Ovary (tissue), 7 donors: ENCODE measurements at regions not wholly inside any gene's neighbourhood (a gene's known extent, or its start where the extent isn't known, plus 50 kb on each side); places are given as distances from the start of the nearest gene placed in this dataset.
"Not testable (repeated sequence)": the region's sequence is repeated elsewhere in the genome, so short reads cannot be mapped to it uniquely, and the experiment has no call there.

Experiments
- DNase-seq, 5 donors: peaks; one replicate each; pipeline ENCODE4 v3.0.0-alpha.2; 2019 to 2020
- H3K27ac ChIP-seq, 2 donors: fragments of 200-600 bp; one replicate each; pipeline versions ENCODE4 v1.5.1 to v1.8.0; 2019 to 2022
- H3K27me3 ChIP-seq: fragments of 200-600 bp; one replicate; pipeline ENCODE4 v1.8.0; 2022
- H3K36me3 ChIP-seq: fragments of 200-600 bp; sonication (generic); one replicate; pipeline ENCODE4 v1.5.1; 2019
- H3K4me1 ChIP-seq: one replicate; pipeline ENCODE4 v1.8.1; 2013; ENCODE audit warnings: mild to moderate bottlenecking, moderate library complexity; ENCODE audit not compliant: insufficient read depth
- H3K4me3 ChIP-seq: fragments of 200-600 bp; sonication (generic); one replicate; pipeline ENCODE4 v1.5.1; 2017
- H3K9me3 ChIP-seq, 2 donors: fragments of 200-600 bp in 1 of 2; sonication (generic) in 1 of 2; one replicate each; pipeline versions ENCODE4 v1.5.1 to v1.8.1; 2013 to 2019; ENCODE audit warnings: mild to moderate bottlenecking in 1 of 2, moderate library complexity in 1 of 2
- CTCF ChIP-seq, 3 donors: fragments of 450-650 bp in 2 of 3; fragments of 200-600 bp in 1 of 3; IDR thresholded peaks; one replicate each; pipeline versions ENCODE4 v1.5.1 to v1.8.0; 2016 to 2022; ENCODE audit warnings: antibody characterized with exemption in 3 of 3, mild to moderate bottlenecking in 1 of 3
- EP300 ChIP-seq: sonication (generic); formaldehyde crosslinking; IDR thresholded peaks from one replicate; pipeline ENCODE4 v1.6.1; 2017; ENCODE audit warnings: antibody characterized with exemption
- POLR2A ChIP-seq: fragments of 450-650 bp; IDR thresholded peaks from one replicate; pipeline ENCODE4 v1.6.1; 2017; ENCODE audit warnings: antibody characterized with exemption, mild to moderate bottlenecking, moderate library complexity
- WGBS, 3 donors: extraction: QIAGEN DNeasy Blood & Tissue Kit in 1 of 3; methylation state at CpG; one replicate each; pipeline versions ENCODE4 v1.1.5 to v1.1.7; 2013 to 2017; 5-methylcytosine and 5-hydroxymethylcytosine counted together
- intact Hi-C, 4 donors: fragments of 100-400 bp; cut with DNase I; formaldehyde crosslinking; loops; one replicate each; pipeline versions ENCODE4 v1.11.0 to v1.15.1; 2022 to 2023
- donor health status: DM: no; HTN: no; CAD: no; lungs with moderate emphysema.
- donor health status: DM: no; HTN: no; CAD: no.
- donor health status: Bipolar disorder and iron deficiency.
- donor health status: DM: no; HTN: no; CAD: no.
- donor health status: DM: yes; HTN: yes; CAD: no.

GRCh38 chr15:38761681-38762080, 197.1 kb upstream of the RASGRP1 start:
- no peak for TF ChIP-seq EP300
- no peak for TF ChIP-seq CTCF (IDR thresholded peaks at IDR 0.05)
- TF ChIP-seq POLR2A = no peak
- Histone ChIP-seq H3K27me3 (no peaks in the 10 kb centered on the region), H3K4me1 (no peaks in the 10 kb centered on the region), H3K9me3 (no peaks in the 10 kb centered on the region), H3K27ac (no peak overlapping the region), H3K4me3 (no peak overlapping the region), H3K36me3 (no peaks in the 10 kb centered on the region)
- 88 to 91% (median 89%) methylated on average over 2 of the region's 2 CpGs for WGBS, 3 donors
- no peak for DNase-seq
- intact Hi-C loops = no loop called here

- Histone ChIP-seq H3K27ac (no peak overlapping the region), H3K27me3 (no peaks in the 10 kb centered on the region), H3K4me1 (no peaks in the 10 kb centered on the region), H3K36me3 (no peaks in the 10 kb centered on the region), H3K4me3 (no peak overlapping the region), H3K9me3 (no peaks in the 10 kb centered on the region)
- DNase-seq = peak in 4 of 5 donors; percentile 22 to 45 (median 32)
- intact Hi-C loops = no loop called here
- TF ChIP-seq CTCF (IDR thresholded peaks at IDR 0.05) = no peak
- no peak for TF ChIP-seq EP300
- TF ChIP-seq POLR2A = no peak
- 57 to 61% (median 59%) methylated on average over 6 of the region's 6 CpGs for WGBS, 3 donors
These were observed 204.4 kb upstream of the RASGRP1 start for GRCh38 chr15:38768970-38769369.

GRCh38 chr15:38769492-38769891, 204.9 kb upstream of the RASGRP1 start:
- Histone ChIP-seq H3K27ac (no peak overlapping the region), H3K36me3 (no peaks in the 10 kb centered on the region), H3K9me3 (no peaks in the 10 kb centered on the region), H3K27me3 (no peaks in the 10 kb centered on the region), H3K4me3 (no peak overlapping the region), H3K4me1 (no peaks in the 10 kb centered on the region)
- intact Hi-C loops = no loop called here
- TF ChIP-seq EP300 (no peak), CTCF (IDR thresholded peaks at IDR 0.05) (no peak), POLR2A (no peak)
- DNase-seq = no peak
- 75 to 85% (median 76%) methylated on average over 2 of the region's 2 CpGs for WGBS, 3 donors

GRCh38 chr15:38774076-38774475, 209.5 kb upstream of the RASGRP1 start:
- H3K36me3 ChIP-seq, H3K27ac ChIP-seq, H3K9me3 ChIP-seq, H3K4me1 ChIP-seq, H3K27me3 ChIP-seq, intact Hi-C loops, H3K4me3 ChIP-seq, DNase-seq: not testable (repeated sequence)
- WGBS, 3 donors = 97 to 98% (median 97%) methylated on average over 2 of the region's 2 CpGs

- Histone ChIP-seq H3K27me3 (no peaks in the 10 kb centered on the region), H3K36me3 (no peaks in the 10 kb centered on the region), H3K4me1 (no peaks in the 10 kb centered on the region), H3K4me3 (no peak overlapping the region), H3K27ac (no peak overlapping the region), H3K9me3 (no peaks in the 10 kb centered on the region)
- WGBS, 3 donors = 89 to 95% (median 91%) methylated on average over 2 of the region's 2 CpGs
- TF ChIP-seq POLR2A (no peak), CTCF (IDR thresholded peaks at IDR 0.05) (no peak), EP300 (no peak)
- no peak for DNase-seq
- intact Hi-C loops = no loop called here
These were observed 216.6 kb upstream of the RASGRP1 start for GRCh38 chr15:38781196-38781595.
